ENCODE measurements at regions not wholly inside any gene's neighbourhood (a gene's known extent, or its start where the extent isn't known, plus 50 kb on each side); places are given as distances from the start of the nearest gene placed in this dataset.
"Not testable (repeated sequence)": the region's sequence is repeated elsewhere in the genome, so short reads cannot be mapped to it uniquely, and the experiment has no call there.

DNA sequence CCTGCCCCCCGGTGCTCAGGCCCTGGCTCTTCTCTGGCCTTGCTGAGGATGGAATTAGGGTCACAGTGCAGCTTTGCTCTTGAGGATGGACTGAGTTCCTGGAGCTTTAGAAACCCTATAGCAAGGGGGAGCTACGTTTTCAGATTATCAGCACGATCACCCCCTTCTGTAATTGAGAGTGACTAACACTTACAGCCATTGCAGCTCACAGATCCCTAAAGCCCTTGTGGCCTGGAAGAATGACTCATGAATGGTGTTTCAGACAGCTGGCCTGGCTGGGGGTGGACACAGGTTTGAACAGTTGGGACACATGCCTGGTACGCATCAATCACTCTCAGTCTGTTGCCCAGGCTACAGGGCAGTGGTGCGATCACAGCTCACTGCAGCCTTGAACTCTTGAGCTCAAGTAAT, 79.7 kb upstream of the IGFBP5 start:
- DNase-seq (ENCODE audit: low spot score), result peak; percentile 92

DNA sequence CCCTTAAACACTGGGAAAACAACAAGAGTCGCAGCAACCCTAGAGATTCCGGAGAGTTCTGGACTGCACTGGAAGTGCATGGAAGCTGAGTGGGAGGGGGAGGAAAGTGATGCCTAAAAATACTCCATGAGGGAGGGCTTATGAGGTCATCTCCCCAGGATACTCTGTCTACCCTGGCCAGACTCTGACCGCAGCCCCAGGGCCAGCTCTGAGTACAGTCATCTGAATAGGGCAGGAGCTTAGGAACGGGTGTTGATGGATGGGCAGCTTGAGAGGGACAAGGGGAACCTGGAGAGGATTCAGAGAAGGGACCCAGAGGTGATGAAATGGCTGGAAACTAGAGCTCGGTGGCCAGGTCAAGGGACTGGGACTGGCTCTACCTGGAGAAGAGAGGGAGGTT, 79.3 kb upstream of the IGFBP5 start:
- DNase-seq (ENCODE audit: low spot score), result peak; percentile 17

DNA sequence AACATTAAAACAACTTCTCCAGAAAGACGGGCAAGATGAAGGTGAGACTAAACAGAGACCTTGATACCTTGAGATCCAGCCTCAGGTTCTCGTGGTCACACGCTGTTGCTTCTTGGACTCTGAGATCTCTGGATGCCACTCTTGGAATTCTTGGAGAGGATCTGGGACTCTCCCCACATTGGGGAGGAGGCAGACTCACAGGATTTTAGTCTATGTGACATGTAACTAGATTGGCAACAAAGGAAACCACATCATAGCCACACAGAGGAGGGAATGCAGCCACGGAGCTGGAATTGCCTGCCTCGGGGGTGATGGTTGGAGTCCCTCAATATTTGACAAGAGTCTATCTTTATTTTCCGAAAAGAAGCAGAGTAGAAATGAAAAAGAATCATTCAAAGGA, 78.8 kb upstream of the IGFBP5 start:
- no peak for DNase-seq (ENCODE audit: low spot score)

DNA sequence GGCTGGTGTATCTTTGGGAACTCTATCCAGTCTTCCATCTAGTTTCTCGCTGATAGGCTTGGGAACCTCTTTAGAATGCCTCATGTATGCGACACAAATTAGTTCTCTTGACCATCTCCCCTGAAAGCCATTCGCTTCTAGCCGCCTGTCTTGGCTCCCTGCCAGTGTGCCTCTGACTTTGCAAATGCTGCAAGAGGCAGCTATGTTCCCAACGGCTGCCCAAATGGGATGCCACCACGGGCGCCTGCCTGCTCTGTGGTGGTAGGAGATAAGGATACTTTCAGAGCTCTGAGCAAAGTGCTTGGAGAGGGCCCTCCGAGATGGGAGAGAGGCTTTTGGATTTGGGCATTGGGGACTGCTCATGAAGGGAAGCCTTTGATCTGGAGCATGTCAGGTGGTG, 77.7 kb upstream of the IGFBP5 start:
- no peak for DNase-seq (ENCODE audit: low spot score)

DNA sequence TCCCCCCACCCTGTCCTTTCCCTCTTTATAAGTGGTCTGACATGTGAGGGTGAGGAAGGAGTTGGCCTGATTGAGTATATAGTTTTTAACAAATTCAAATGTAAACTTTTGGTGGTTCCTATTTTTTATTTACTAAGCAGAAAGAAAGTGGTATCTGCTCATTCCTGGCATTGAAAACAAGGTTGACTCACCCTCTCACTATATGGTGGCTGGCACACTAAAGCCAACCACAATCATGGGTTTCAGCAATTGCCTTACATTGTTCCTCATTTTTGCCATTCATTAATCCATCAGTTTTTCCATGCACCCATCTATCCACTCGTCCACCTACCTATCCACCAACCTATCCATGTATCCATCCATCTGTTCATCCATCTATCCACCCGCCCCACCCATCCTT, 75.4 kb upstream of the IGFBP5 start:
- no peak for DNase-seq (ENCODE audit: low spot score)

DNA sequence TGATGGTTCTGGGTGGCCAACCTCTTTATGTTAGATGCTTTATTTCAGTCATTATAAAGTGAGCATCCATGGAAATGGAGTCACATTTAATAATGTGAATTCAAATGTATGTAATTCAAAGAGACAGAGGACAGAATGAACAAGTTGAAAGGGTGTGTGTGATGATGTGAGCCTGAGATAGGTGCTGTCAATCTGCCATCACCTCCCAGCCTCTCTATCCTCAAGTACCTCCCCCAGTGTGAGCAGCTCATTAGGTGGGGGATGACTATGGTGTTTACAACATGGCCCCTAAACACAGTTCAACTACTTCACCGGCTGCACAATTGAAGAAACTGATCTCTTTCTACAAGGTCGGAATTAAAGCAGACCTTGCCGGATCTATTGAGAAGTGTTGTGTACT, 74.7 kb upstream of the IGFBP5 start:
- no peak for DNase-seq (ENCODE audit: low spot score)

DNA sequence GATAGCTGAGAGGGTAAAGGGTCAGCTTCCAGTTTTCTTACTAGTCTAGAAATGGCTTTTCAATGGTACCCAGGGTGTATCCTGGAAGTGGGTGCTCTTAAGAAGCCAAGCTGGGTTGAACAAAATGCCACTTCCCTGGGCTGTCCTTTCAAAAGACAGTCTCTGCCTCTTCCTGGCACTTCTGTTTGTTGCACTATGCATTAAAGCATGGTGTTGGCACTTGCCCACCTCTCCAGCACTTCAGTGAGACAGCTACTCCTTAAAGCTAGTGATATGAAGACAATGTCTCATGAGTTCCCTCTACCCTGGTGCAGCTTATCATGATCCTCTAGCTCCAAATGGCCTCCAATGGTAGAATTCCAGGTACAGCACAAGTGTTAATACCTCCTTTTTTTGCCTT, 74.3 kb upstream of the IGFBP5 start:
- DNase-seq (ENCODE audit: low spot score), result no peak

DNA sequence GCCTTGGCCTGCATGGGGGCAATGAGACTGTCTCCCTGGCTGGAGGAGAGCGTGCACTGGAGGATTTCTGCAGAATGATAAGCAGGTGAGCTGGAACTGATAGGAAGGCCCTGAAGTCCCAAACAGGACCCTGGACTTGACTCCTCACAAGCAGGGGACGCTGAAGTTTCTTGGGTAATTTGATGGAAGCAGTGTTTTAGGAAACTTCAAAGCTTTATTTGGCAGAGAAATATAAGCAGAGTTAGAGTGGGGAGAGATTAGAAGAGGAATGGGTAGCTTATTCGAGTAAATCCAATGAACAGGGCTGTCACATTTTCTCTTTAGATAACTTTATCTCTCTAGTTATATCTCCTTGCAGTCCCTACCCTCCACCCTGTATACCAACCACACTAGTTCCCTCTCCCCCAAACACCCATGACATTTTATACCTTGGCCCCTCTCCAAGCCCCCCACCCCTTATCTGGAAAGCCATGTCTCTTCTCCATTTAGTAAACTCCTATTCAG, 73.6 kb upstream of the IGFBP5 start:
- no peak for DNase-seq (ENCODE audit: low spot score)

DNA sequence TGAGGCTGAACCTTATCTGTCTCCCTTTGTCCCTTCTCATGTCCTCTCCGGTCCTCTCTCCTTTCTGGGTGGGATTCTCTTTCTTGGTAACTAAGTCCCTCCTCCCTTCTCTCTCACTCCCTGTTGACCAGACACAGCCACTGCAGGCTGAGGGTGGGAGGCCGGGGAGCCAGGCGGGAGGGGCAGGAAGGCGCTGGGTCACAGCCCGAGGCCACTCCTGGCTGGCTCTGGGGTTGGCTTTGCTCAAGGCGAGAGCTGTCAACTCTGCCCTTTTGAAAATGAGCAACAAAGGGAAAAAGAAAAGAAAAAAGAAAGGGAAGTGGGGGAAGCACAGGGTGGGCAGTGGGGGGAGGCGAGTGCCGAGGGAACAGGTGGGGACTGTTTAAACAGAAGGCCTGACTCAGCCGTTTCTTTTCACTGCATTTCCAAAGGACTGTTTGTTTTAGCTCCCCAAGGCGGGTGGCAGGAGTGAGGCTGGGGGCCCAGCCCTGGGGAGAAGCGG, 70.5 kb upstream of the IGFBP5 start:
- DNase-seq (ENCODE audit: low spot score), result no peak

DNA sequence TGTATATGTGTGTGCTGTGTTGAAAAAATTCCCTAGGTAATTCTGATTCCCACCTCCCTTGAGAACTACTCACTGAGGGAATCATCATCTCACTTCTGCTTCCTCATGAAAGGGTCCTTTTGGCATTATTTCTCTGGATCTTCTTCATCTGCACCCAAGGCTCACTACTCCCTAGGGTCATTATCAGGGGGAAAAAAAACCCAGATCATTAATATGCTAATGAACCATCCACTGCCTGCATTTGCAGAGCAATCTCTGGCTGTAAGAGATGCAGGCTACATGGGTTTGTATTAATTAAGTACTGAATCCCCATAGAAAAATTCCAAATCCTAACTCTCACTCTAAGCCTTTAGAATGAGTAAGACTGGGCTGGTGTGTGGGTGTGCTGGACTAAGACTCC, 68.0 kb upstream of the IGFBP5 start:
- DNase-seq (ENCODE audit: low spot score), result no peak

DNA sequence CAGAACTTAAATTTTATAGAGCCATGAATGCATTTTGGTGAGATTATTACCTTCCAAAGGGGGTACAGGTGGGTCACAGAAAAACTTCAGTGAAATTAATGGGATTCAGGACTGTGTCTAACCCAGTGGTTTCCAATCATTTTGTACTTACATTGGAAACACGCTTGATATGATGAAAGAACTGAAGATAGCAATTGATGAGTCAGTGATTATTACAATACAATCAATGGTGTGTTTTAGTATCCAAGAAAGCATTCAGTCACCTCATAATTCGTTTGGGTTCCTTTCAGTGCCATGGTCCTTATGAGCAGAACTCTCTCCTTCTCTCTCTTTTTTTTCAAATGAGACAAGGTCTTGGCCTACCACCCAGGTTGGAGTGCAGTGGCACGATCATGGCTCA, 66.5 kb upstream of the IGFBP5 start:
- no peak for DNase-seq (ENCODE audit: low spot score)

DNA sequence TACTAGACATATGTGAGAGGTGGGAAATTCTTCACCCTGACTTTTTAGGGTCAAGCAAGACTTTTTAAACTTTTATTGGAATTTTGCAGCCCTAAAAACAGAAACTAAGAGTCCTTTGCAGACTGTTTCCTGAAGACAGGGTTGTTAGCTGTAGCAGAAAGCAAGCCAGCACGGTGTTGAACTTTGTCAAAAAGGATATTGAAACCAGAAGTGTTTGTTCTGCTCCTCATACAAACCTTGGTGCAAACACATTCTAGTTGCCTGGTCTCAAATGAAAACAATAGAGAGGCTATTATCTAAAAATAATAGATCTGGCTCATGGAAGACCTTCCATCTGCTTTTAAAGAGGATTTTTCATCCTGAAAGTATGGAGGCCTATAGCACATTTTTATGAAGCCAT, 65.8 kb upstream of the IGFBP5 start:
- no peak for DNase-seq (ENCODE audit: low spot score)

DNA sequence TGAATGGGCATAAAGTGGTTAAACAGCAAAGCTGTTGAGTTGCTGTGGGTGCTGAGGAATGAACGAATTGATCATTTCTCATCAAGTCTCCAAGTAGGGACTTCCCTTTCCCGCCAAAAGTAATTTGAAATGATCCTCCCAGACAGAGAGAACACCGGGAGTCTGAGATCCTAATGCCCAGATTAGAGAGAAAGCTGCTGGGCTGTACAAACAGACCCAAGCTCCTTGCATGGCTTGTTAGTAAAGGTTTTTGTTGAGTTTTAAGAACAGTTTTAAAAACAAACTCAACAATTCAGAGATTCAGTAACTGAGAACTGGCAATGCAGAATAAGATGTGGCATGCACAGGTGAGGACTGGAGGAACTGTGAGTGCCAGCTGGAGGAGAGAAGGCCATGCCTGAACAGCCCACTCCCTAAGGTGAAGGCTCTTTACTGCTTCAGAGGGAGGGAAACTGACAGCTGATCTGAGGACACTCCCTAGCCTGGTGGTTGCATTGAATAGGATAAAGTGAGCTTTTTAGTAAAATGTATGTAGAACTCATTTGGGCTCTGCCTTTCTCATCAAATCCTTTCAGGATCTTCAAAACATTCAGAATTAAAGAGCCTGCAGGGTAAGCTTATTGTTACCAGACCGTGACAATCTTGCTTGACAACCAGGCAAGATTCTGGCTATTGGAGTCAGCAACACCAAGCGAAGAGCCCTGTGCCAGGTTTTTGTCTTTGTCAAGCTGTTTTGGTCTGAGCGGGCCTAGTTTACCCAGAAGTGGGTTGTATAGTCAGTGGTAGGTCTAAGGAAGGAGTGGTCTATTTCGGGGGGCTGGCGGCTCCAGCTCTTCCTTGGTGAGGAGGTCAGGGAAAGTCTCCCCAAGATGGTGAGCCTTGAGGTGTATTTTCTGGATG, 63.2 kb upstream of the IGFBP5 start:
- DNase-seq (ENCODE audit: low spot score), result no peak

DNA sequence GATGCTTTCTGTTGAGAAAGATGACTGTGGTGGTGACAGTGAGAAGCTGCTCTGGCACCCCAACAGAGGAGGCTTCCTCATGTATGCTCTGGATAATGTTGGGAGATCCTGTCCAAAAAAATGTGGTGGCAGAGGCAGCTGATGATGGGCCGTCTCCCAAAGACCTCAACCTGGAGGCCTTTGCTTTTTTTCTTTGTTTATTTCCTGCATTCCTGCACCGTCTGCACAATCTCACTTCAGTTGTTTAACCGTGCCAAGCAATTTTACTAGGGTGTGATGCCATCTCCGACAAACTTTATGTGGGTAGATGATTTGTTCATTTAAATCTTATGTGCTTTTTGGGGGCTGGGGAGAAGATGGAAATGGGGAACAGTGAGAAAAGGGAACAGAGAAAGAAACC, 62.2 kb upstream of the IGFBP5 start:
- no peak for DNase-seq (ENCODE audit: low spot score)

DNA sequence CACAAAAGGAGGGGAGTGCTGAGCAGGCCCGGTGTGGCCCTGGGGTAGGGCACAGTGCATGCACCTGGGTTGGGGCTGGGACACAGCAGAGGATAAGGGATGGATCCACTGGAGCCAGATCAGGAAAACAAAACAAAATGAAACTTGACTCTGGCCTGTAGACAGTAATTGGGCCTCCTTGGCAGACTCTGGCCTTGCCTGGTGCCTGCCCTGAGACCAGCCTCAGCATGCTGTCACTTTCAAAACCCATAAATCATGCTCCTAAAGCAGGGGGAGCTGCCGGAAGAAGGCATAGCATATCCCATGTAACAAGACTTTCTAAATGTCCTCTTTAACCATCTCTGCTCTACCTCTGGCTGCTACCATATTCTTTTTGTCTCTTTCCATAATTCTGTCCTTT, 61.1 kb upstream of the IGFBP5 start:
- DNase-seq (ENCODE audit: low spot score), result no peak

DNA sequence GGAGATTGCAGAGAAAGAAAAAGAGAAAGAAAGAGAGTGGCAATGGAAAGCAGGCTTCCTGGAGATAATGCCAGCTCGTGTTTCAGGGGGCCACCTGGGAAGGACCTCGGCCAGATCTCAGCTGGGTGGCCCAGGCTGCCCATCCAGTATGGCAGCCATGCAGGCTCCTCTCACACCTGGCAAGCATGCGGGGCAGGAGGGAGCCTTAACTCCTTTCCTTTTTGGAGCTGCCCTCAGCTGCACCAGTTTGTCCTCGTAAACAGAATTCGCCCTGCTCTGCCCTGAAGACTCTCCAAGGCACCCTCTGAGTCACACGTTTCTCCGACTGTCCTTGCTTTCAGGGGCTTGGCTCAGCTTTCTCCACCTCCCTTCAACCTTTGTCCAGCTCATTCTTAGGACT, 59.5 kb upstream of the IGFBP5 start:
- no peak for DNase-seq (ENCODE audit: low spot score)

DNA sequence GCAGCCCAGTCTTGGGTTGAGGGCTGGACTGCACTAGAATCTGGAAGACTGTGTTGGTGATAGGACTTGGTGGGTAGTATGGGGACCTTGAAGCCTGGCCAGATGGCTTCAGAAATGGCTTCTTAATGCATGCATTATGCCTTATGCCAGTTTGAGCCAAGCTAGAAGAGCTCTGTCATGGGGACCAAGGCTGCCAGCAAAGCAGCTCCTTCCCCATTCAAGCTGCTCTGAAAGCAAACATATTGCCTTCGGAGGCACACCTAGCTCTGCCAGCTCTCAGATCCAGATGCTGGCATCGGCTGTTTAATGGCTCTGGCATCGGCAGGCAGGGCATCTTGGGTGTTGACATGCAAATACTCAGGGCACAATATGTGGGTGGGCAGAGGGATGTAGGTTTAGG, 59.0 kb upstream of the IGFBP5 start:
- no peak for DNase-seq (ENCODE audit: low spot score)

DNA sequence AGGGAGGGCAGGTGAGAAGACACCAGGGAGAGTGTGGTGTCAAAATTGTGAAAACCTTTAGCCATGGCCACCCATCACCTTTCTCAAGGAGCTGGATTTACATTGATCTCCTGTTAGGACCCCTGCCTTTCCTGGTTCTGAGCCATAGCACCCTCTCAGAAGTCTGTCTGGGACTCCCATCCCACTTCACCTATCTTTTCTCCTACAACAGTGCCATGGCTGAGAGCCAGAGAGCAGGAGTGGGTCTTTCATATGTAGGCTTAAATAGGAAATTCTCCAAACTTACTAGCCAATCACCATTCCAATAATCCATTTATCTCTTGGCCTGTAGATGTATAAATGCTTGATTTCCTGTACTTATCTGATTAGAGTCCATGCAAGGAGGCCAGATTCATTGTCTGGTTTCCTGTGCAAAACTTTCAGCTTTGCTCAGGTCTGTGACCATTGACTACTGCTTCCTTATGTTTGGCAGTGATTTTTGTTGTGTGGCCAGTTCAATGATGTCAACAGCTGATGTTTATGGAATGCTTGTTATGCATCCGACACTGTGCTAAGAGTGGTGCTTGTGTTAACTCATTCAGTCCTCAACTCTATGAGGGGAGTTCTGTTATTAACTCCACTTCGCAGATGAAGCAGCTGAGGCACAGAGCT, 57.6 kb upstream of the IGFBP5 start:
- no peak for DNase-seq (ENCODE audit: low spot score)

DNA sequence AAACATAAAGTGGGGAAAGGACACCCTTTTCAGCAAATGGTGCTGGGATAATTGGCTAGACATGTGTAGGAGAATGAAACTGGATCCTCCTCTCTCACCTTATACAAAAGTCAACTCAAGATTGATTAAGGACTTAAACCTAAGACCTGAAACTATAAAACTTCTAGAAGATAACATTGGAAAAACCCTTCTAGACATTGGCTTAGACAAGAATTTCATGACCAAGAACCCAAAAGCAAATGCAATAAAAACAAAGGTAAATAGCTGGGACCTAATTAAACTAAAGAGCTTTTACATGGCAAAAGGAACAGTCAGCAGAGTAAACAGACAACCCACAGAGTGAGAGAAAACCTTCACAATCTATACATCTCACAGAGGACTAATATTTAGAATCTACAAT, 55.4 kb upstream of the IGFBP5 start:
- DNase-seq (ENCODE audit: low spot score), result not testable (repeated sequence)

DNA sequence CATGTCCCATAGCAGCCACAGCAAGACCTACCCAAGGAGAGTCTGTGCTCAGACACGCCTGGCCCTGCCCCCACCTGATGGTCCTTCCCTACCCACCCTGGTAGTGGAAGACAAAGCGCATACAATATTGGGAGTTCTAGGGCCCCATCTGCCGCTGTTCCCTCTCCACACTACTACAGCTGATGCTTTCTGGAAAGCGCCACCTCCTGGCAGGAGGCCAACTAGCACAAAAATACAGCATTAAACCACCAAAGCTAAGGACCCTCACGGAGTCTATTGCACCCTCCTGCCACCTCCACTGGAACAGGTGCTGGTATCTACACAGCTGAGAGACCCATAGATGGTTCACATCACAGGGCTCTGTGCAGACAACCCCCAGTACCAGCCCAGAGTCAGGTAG, 50.9 kb upstream of the IGFBP5 start:
- DNase-seq (ENCODE audit: low spot score), result not testable (repeated sequence)

DNA sequence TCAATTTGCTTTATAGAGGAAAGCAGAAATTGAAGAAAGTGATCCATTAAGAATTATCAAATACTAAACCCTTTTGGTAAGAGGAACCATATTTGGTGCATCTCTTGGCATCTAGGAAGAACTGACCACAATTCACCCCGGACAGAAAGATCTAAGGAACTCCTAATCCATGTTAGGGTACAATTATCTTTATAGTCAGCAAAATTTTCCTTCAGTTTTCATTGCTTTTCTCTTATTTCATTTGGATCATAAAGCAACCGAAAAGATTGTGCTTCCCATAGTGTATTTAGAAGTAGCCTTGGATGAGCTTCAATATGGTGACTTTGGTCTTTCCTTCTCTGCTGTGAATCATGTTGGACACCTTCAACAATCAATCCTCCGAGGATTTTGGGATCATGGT, 50.1 kb upstream of the IGFBP5 start:
- no peak for DNase-seq (ENCODE audit: low spot score)
